ENCODE measurements at regions not wholly inside any gene's neighbourhood (a gene's known extent, or its start where the extent isn't known, plus 50 kb on each side); places are given as distances from the start of the nearest gene placed in this dataset.

GRCh38 chr4:58192217-58192616, 1082.0 kb upstream of the IGFBP7 start:
- Histone ChIP-seq H4K20me1 (no peaks in the 10 kb centered on the region), H3K9ac (no peak overlapping the region), H3K27me3 (no peaks in the 10 kb centered on the region), H3K27ac (no peak overlapping the region), H3K9me3 (no peaks in the 10 kb centered on the region), H3K4me2 (no peak overlapping the region), H3K4me1 (no peaks in the 10 kb centered on the region), H3K4me3 (no peak overlapping the region), H3K36me3 (no peaks in the 10 kb centered on the region)
- TF ChIP-seq Cebpa-rat (IDR thresholded peaks at IDR 0.05): no peak

- H4K20me1 ChIP-seq: no peaks in the 10 kb centered on the region
- H3K36me3 ChIP-seq: no peaks in the 10 kb centered on the region
- H3K9me3 ChIP-seq: no peaks in the 10 kb centered on the region
- TF ChIP-seq Cebpa-rat (IDR thresholded peaks at IDR 0.05): no peak
- H3K9ac ChIP-seq: no peak overlapping the region
- H3K27me3 ChIP-seq: no peaks in the 10 kb centered on the region
- no peak overlapping the region for H3K4me2 ChIP-seq
- H3K4me3 ChIP-seq: no peak overlapping the region
- no peak overlapping the region for H3K27ac ChIP-seq
- H3K4me1 ChIP-seq: no peaks in the 10 kb centered on the region
These were observed 1080.9 kb upstream of the IGFBP7 start for GRCh38 chr4:58191109-58191508.

DNA sequence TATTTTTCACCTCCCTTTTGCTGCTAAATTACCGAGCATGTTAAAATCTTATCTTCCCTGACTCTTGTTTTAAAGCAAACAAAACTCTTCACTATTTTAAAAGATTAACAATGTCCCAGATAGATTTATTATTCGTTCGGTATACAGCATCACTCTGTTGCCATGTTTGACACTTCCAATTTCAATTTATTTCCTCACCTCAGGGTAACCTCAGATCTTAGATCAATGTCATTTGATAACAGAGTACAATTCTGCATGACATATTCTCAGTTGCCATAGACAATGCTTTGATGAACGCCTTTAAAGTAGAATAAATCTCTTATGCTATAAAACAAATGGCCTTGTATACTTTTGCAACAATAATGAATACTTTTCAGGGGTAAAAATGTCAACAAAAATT, 1078.1 kb upstream of the IGFBP7 start:
- H3K36me3 ChIP-seq: no peaks in the 10 kb centered on the region
- H3K4me1 ChIP-seq: no peaks in the 10 kb centered on the region
- TF ChIP-seq Cebpa-rat (IDR thresholded peaks at IDR 0.05): no peak
- H4K20me1 ChIP-seq: no peaks in the 10 kb centered on the region
- no peak overlapping the region for H3K9ac ChIP-seq
- no peaks in the 10 kb centered on the region for H3K27me3 ChIP-seq
- H3K9me3 ChIP-seq: 0 out of 2 replicates have a peak, but pooled peaks cover 3% of the 10 kb centered on the region
- no peak overlapping the region for H3K4me2 ChIP-seq
- no peak overlapping the region for H3K4me3 ChIP-seq
- no peak overlapping the region for H3K27ac ChIP-seq

GRCh38 chr4:58175024-58175423, 1064.8 kb upstream of the IGFBP7 start:
- no peak overlapping the region for H3K27ac ChIP-seq
- no peaks in the 10 kb centered on the region for H3K27me3 ChIP-seq
- H3K4me1 ChIP-seq: no peaks in the 10 kb centered on the region
- no peak overlapping the region for H3K4me2 ChIP-seq
- no peaks in the 10 kb centered on the region for H4K20me1 ChIP-seq
- H3K4me3 ChIP-seq: no peak overlapping the region
- no peaks in the 10 kb centered on the region for H3K36me3 ChIP-seq
- no peak for TF ChIP-seq Cebpa-rat (IDR thresholded peaks at IDR 0.05)
- H3K9ac ChIP-seq: no peak overlapping the region
- H3K9me3 ChIP-seq: no peaks in the 10 kb centered on the region

GRCh38 chr4:58166490-58166889, 1056.3 kb upstream of the IGFBP7 start:
- no peak overlapping the region for H3K9ac ChIP-seq
- no peaks in the 10 kb centered on the region for H3K4me1 ChIP-seq
- H3K9me3 ChIP-seq: no peaks in the 10 kb centered on the region
- H3K27me3 ChIP-seq: no peaks in the 10 kb centered on the region
- no peaks in the 10 kb centered on the region for H3K36me3 ChIP-seq
- H3K4me3 ChIP-seq: no peak overlapping the region
- no peak overlapping the region for H3K27ac ChIP-seq
- no peaks in the 10 kb centered on the region for H4K20me1 ChIP-seq
- no peak overlapping the region for H3K4me2 ChIP-seq
- TF ChIP-seq Cebpa-rat (IDR thresholded peaks at IDR 0.05): no peak

GRCh38 chr4:58163156-58163555, 1053.0 kb upstream of the IGFBP7 start:
- H3K36me3 ChIP-seq: no peaks in the 10 kb centered on the region
- no peaks in the 10 kb centered on the region for H3K4me1 ChIP-seq
- no peak overlapping the region for H3K9ac ChIP-seq
- TF ChIP-seq Cebpa-rat (IDR thresholded peaks at IDR 0.05): no peak
- no peaks in the 10 kb centered on the region for H3K9me3 ChIP-seq
- H3K27ac ChIP-seq: no peak overlapping the region
- no peaks in the 10 kb centered on the region for H4K20me1 ChIP-seq
- no peak overlapping the region for H3K4me2 ChIP-seq
- no peak overlapping the region for H3K4me3 ChIP-seq
- H3K27me3 ChIP-seq: no peaks in the 10 kb centered on the region

DNA sequence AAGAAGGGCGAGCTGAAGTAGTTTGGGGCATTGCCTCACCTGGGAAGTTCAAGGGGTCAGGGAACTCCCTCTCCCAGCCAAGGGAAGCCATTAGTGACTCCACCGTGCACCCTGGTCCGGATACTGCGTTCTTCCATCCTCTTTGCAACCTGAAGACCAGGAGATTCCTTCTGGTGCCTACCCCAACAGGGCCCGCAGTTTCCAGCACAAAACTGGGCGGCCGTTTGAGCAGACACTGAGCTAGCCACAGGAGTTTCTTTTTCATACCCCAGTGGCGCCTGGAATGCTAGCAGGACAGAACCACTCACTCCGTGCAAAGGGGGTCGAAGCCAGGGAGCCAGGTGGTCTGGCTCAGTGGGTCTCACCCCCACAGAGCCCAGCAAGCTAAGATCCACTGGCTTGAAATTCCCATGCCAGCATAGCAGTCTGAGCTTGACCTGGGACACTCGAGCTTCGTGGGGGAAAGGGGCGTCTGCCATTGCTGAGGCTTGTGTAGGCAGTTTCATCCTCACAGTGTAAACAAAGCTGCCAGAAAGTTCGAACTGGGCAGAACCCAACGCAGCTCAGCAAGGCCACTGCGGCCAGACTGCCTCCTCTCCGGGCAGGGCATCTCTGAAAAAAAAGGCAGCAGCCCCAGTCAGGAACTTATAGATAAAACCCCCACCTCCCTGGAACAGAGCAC, 1039.4 kb upstream of the IGFBP7 start:
- no peaks in the 10 kb centered on the region for H3K36me3 ChIP-seq
- no peak overlapping the region for H3K4me3 ChIP-seq
- no peaks in the 10 kb centered on the region for H3K9me3 ChIP-seq
- no peaks in the 10 kb centered on the region for H3K4me1 ChIP-seq
- no peak for TF ChIP-seq Cebpa-rat (IDR thresholded peaks at IDR 0.05)
- H3K9ac ChIP-seq: no peak overlapping the region
- H3K27ac ChIP-seq: no peak overlapping the region
- H3K27me3 ChIP-seq: no peaks in the 10 kb centered on the region
- no peaks in the 10 kb centered on the region for H4K20me1 ChIP-seq
- no peak overlapping the region for H3K4me2 ChIP-seq

GRCh38 chr4:58144721-58145120, 1034.5 kb upstream of the IGFBP7 start:
- H3K4me1 ChIP-seq: no peaks in the 10 kb centered on the region
- H3K9me3 ChIP-seq: no peaks in the 10 kb centered on the region
- no peak overlapping the region for H3K4me2 ChIP-seq
- no peak overlapping the region for H3K9ac ChIP-seq
- no peaks in the 10 kb centered on the region for H3K36me3 ChIP-seq
- no peaks in the 10 kb centered on the region for H3K27me3 ChIP-seq
- H3K27ac ChIP-seq: no peak overlapping the region
- no peaks in the 10 kb centered on the region for H4K20me1 ChIP-seq
- TF ChIP-seq Cebpa-rat (IDR thresholded peaks at IDR 0.05): no peak
- no peak overlapping the region for H3K4me3 ChIP-seq

GRCh38 chr4:58138786-58139668, 1028.8 kb upstream of the IGFBP7 start:
- Histone ChIP-seq H3K4me3 (no peak overlapping the region), H3K4me2 (no peak overlapping the region), H3K27me3 (no peaks in the 10 kb centered on the region), H3K9ac (no peak overlapping the region), H4K20me1 (no peaks in the 10 kb centered on the region), H3K36me3 (no peaks in the 10 kb centered on the region), H3K4me1 (no peaks in the 10 kb centered on the region), H3K9me3 (no peaks in the 10 kb centered on the region), H3K27ac (no peak overlapping the region)
- TF ChIP-seq Cebpa-rat (IDR thresholded peaks at IDR 0.05): no peak

DNA sequence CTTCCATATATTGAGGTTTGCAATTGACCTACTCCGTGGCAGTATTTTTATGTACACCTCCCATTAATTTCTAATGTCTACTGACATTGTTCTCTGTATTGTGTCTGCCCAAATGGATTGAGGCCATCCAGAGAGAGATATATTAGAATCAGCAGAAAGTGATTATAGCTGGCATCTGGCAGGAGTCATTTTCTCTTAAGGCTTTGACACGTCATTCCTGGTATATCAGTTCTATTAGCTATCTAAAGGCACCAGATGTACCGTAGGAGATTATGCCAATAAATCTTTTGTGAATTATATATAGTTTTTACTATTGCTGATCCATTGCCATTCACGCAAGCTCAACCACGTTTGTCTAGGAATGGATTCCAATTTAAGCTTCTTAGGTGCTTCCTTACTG, 1026.4 kb upstream of the IGFBP7 start:
- Histone ChIP-seq H4K20me1 (no peaks in the 10 kb centered on the region), H3K9ac (no peak overlapping the region), H3K9me3 (no peaks in the 10 kb centered on the region), H3K4me3 (no peak overlapping the region), H3K27ac (no peak overlapping the region), H3K4me2 (no peak overlapping the region), H3K27me3 (no peaks in the 10 kb centered on the region), H3K4me1 (no peaks in the 10 kb centered on the region), H3K36me3 (no peaks in the 10 kb centered on the region)
- TF ChIP-seq Cebpa-rat (IDR thresholded peaks at IDR 0.05): no peak

All from BLaER1 (cell line).